GM23338 (cell line): ENCODE measurements at regions not wholly inside any gene's neighbourhood (a gene's known extent, or its start where the extent isn't known, plus 50 kb on each side); places are given as distances from the start of the nearest gene placed in this dataset.

Source experiments
- ATAC-seq: fragments of 200-7000 bp; cut with Tn5 transposase; 3 replicates; pipeline ENCODE4 v1.9.1; 2020
- DNase-seq: peaks from one replicate; pipeline ENCODE4 v3.0.0-alpha.2; 2015; ENCODE audit warnings: low spot score
- H2AFZ ChIP-seq: fragments of 200-600 bp; sonication (generic); 2 replicates; pipeline ENCODE4 v1.8.0; 2016; ENCODE audit warnings: antibody characterized with exemption, mild to moderate bottlenecking, moderate library complexity
- H3F3A ChIP-seq: fragments of 200-600 bp; sonication (generic); replicated peaks from 2 replicates; pipeline ENCODE4 v1.8.0; 2017; ENCODE audit warnings: antibody characterized with exemption, mixed run types, low read depth
- H3K27ac ChIP-seq: fragments of 200-600 bp; sonication (generic); 2 replicates; pipeline ENCODE4 v1.6.1; 2016; ENCODE audit warnings: low read depth
- H3K27me3 ChIP-seq: fragments of 200-600 bp; sonication (generic); 2 replicates; pipeline ENCODE4 v1.8.0; 2016; ENCODE audit warnings: mild to moderate bottlenecking, mixed run types, moderate library complexity; ENCODE audit not compliant: insufficient read depth
- H3K36me3 ChIP-seq: fragments of 200-600 bp; sonication (generic); 2 replicates; pipeline ENCODE4 v1.8.0; 2016; ENCODE audit warnings: mild to moderate bottlenecking; ENCODE audit not compliant: insufficient read depth
- H3K4me1 ChIP-seq: fragments of 200-600 bp; sonication (generic); 2 replicates; pipeline ENCODE4 v1.8.0; 2016; ENCODE audit warnings: mild to moderate bottlenecking, moderate library complexity; ENCODE audit not compliant: insufficient read depth
- H3K4me2 ChIP-seq: fragments of 200-600 bp; sonication (generic); 2 replicates; pipeline ENCODE4 v1.7.1; 2017; ENCODE audit warnings: mixed run types
- H3K4me3 ChIP-seq: fragments of 200-600 bp; sonication (generic); 2 replicates; pipeline ENCODE4 v1.6.1; 2016; ENCODE audit warnings: mixed run types
- H3K79me2 ChIP-seq: fragments of 200-600 bp; sonication (generic); replicated peaks from 2 replicates; pipeline ENCODE4 v1.8.0; 2017; ENCODE audit warnings: mild to moderate bottlenecking; ENCODE audit not compliant: insufficient read depth
- H3K9me2 ChIP-seq: fragments of 200-600 bp; sonication (generic); 2 replicates; pipeline ENCODE4 v1.8.0; 2017; ENCODE audit not compliant: insufficient read depth
- H4K20me1 ChIP-seq: fragments of 200-600 bp; sonication (generic); replicated peaks from 2 replicates; pipeline ENCODE4 v1.8.0; 2017; ENCODE audit warnings: mild to moderate bottlenecking; ENCODE audit not compliant: insufficient read depth
- H3K27ac Mint-ChIP-seq: 2 replicates; pipeline ENCODE4 v1.8.0; 2020; ENCODE audit warnings: inconsistent platforms, mild to moderate bottlenecking, moderate library complexity, mixed read lengths
- H3K27me3 Mint-ChIP-seq: 3 replicates; pipeline ENCODE4 v1.8.0; 2022; ENCODE audit warnings: low read depth, mild to moderate bottlenecking, moderate library complexity, mixed read lengths, inconsistent platforms; ENCODE audit not compliant: insufficient read depth, poor library complexity
- H3K36me3 Mint-ChIP-seq: 3 replicates; pipeline ENCODE4 v1.8.0; 2021; ENCODE audit warnings: low read depth, mild to moderate bottlenecking, inconsistent platforms, moderate library complexity, mixed read lengths
- H3K4me1 Mint-ChIP-seq: 3 replicates; pipeline ENCODE4 v1.8.0; 2020; ENCODE audit warnings: mild to moderate bottlenecking, inconsistent platforms, mixed read lengths
- H3K4me3 Mint-ChIP-seq: 3 replicates; pipeline ENCODE4 v1.8.0; 2021; ENCODE audit warnings: moderate library complexity, mild to moderate bottlenecking, inconsistent platforms, mixed read lengths
- H3K9me3 Mint-ChIP-seq: 3 replicates; pipeline ENCODE4 v1.8.0; 2020; ENCODE audit warnings: moderate library complexity, mild to moderate bottlenecking, inconsistent platforms, mixed read lengths
- CREB1 ChIP-seq: fragments of 250-450 bp; sonication (Bioruptor Pico); IDR thresholded peaks from 2 replicates; pipeline ENCODE4 v1.5.0; 2020; ENCODE audit warnings: low read depth, mild to moderate bottlenecking, moderate library complexity
- EZH2 ChIP-seq: fragments of 200-600 bp; sonication (generic); IDR thresholded peaks from one replicate; pipeline ENCODE4 v1.8.0; 2017; ENCODE audit warnings: antibody characterized with exemption, mild to moderate bottlenecking, low read depth; ENCODE audit not compliant: unreplicated experiment
- EZH2phosphoT487 ChIP-seq: fragments of 200-600 bp; sonication (generic); IDR thresholded peaks from one replicate; pipeline ENCODE4 v1.8.1; 2018; ENCODE audit warnings: antibody characterized with exemption; ENCODE audit not compliant: unreplicated experiment
- JUNB ChIP-seq: IDR thresholded peaks from one replicate; pipeline ENCODE4 v1.6.1; 2016; ENCODE audit warnings: antibody characterized with exemption; ENCODE audit not compliant: unreplicated experiment
- NANOG ChIP-seq: IDR thresholded peaks from 2 replicates; pipeline ENCODE4 v1.6.1; 2016; ENCODE audit warnings: antibody characterized with exemption, borderline replicate concordance
- POLR2AphosphoS5 ChIP-seq: IDR thresholded peaks from 2 replicates; pipeline ENCODE4 v1.6.1; 2016; ENCODE audit warnings: antibody characterized with exemption, low read depth
- REST ChIP-seq: IDR thresholded peaks from one replicate; pipeline ENCODE4 v1.6.1; 2018; ENCODE audit warnings: antibody characterized with exemption; ENCODE audit not compliant: unreplicated experiment
- ZNF114 ChIP-seq: fragments of 250-450 bp; sonication (Bioruptor Pico); IDR thresholded peaks from 2 replicates; pipeline ENCODE4 v1.5.0; 2020; ENCODE audit warnings: mild to moderate bottlenecking, moderate library complexity
- ZNF331 ChIP-seq: fragments of 250-450 bp; sonication (Bioruptor Pico); IDR thresholded peaks from 2 replicates; pipeline ENCODE4 v1.5.0; 2020; ENCODE audit warnings: low read depth, mild to moderate bottlenecking, moderate library complexity
- TF ChIP-seq, protein P1 (sequence below): fragments of 250-450 bp; sonication (Bioruptor Pico); IDR thresholded peaks from 2 replicates; pipeline ENCODE4 v1.5.0; 2020; ENCODE audit warnings: mild to moderate bottlenecking, moderate library complexity
- TF ChIP-seq, protein P2 (sequence below), 2 experiments: fragments of 200-600 bp in 1 of 2; sonication (generic) in 1 of 2; conservative IDR thresholded peaks; 2 replicates each; pipeline versions ENCODE4 v1.5.1 to v1.6.1; 2016 to 2017; ENCODE audit warnings: antibody characterized with exemption in 2 of 2, low read depth in 2 of 2, mild to moderate bottlenecking in 2 of 2, moderate library complexity in 1 of 2

- Histone ChIP-seq H3K79me2 (no peaks in the 10 kb centered on the region), H2AFZ (no peak overlapping the region), H3K4me2 (no peak overlapping the region), H3K9me2 (no peaks in the 10 kb centered on the region), H4K20me1 (no peaks in the 10 kb centered on the region), H3K4me1 (no peaks in the 10 kb centered on the region), H3K4me3 (no peak overlapping the region), H3K36me3 (no peaks in the 10 kb centered on the region), H3K27me3 (no peaks in the 10 kb centered on the region), H3F3A (no peaks in the 10 kb centered on the region), H3K27ac (no peak overlapping the region)
- peaks cover 5% of the 10 kb centered on the region; the same call in 2 of the 3 replicates for H3K4me1 Mint-ChIP-seq
- peaks cover 2% of the 10 kb centered on the region for H3K27me3 Mint-ChIP-seq
- TF ChIP-seq JUNB, result no peak
- no peak for TF ChIP-seq REST
- TF ChIP-seq, protein P1, sequence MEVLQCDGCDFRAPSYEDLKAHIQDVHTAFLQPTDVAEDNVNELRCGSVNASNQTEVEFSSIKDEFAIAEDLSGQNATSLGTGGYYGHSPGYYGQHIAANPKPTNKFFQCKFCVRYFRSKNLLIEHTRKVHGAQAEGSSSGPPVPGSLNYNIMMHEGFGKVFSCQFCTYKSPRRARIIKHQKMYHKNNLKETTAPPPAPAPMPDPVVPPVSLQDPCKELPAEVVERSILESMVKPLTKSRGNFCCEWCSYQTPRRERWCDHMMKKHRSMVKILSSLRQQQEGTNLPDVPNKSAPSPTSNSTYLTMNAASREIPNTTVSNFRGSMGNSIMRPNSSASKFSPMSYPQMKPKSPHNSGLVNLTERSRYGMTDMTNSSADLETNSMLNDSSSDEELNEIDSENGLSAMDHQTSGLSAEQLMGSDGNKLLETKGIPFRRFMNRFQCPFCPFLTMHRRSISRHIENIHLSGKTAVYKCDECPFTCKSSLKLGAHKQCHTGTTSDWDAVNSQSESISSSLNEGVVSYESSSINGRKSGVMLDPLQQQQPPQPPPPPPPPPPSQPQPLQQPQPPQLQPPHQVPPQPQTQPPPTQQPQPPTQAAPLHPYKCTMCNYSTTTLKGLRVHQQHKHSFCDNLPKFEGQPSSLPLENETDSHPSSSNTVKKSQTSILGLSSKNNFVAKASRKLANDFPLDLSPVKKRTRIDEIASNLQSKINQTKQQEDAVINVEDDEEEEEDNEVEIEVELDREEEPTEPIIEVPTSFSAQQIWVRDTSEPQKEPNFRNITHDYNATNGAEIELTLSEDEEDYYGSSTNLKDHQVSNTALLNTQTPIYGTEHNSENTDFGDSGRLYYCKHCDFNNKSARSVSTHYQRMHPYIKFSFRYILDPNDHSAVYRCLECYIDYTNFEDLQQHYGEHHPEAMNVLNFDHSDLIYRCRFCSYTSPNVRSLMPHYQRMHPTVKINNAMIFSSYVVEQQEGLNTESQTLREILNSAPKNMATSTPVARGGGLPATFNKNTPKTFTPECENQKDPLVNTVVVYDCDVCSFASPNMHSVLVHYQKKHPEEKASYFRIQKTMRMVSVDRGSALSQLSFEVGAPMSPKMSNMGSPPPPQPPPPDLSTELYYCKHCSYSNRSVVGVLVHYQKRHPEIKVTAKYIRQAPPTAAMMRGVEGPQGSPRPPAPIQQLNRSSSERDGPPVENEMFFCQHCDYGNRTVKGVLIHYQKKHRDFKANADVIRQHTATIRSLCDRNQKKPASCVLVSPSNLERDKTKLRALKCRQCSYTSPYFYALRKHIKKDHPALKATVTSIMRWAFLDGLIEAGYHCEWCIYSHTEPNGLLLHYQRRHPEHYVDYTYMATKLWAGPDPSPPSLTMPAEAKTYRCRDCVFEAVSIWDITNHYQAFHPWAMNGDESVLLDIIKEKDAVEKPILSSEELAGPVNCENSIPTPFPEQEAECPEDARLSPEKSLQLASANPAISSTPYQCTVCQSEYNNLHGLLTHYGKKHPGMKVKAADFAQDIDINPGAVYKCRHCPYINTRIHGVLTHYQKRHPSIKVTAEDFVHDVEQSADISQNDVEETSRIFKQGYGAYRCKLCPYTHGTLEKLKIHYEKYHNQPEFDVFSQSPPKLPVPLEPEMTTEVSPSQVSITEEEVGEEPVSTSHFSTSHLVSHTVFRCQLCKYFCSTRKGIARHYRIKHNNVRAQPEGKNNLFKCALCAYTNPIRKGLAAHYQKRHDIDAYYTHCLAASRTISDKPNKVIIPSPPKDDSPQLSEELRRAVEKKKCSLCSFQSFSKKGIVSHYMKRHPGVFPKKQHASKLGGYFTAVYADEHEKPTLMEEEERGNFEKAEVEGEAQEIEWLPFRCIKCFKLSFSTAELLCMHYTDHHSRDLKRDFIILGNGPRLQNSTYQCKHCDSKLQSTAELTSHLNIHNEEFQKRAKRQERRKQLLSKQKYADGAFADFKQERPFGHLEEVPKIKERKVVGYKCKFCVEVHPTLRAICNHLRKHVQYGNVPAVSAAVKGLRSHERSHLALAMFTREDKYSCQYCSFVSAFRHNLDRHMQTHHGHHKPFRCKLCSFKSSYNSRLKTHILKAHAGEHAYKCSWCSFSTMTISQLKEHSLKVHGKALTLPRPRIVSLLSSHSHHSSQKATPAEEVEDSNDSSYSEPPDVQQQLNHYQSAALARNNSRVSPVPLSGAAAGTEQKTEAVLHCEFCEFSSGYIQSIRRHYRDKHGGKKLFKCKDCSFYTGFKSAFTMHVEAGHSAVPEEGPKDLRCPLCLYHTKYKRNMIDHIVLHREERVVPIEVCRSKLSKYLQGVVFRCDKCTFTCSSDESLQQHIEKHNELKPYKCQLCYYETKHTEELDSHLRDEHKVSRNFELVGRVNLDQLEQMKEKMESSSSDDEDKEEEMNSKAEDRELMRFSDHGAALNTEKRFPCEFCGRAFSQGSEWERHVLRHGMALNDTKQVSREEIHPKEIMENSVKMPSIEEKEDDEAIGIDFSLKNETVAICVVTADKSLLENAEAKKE (CRISPR knock-in tag), result no peak
- TF ChIP-seq NANOG, result no peak
- no peak for TF ChIP-seq CREB1 (CRISPR knock-in tag)
- TF ChIP-seq ZNF114, result no peak
- TF ChIP-seq ZNF331, result no peak
- TF ChIP-seq EZH2, result no peak
- TF ChIP-seq POLR2AphosphoS5, result no peak
- TF ChIP-seq, protein P2, sequence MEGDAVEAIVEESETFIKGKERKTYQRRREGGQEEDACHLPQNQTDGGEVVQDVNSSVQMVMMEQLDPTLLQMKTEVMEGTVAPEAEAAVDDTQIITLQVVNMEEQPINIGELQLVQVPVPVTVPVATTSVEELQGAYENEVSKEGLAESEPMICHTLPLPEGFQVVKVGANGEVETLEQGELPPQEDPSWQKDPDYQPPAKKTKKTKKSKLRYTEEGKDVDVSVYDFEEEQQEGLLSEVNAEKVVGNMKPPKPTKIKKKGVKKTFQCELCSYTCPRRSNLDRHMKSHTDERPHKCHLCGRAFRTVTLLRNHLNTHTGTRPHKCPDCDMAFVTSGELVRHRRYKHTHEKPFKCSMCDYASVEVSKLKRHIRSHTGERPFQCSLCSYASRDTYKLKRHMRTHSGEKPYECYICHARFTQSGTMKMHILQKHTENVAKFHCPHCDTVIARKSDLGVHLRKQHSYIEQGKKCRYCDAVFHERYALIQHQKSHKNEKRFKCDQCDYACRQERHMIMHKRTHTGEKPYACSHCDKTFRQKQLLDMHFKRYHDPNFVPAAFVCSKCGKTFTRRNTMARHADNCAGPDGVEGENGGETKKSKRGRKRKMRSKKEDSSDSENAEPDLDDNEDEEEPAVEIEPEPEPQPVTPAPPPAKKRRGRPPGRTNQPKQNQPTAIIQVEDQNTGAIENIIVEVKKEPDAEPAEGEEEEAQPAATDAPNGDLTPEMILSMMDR (conservative IDR thresholded peaks at IDR 0.05; ENCODE audit: low read depth in 2 of 2), result no peak
- TF ChIP-seq EZH2phosphoT487, result no peak
- ATAC-seq (no peak), DNase-seq (no peak)
- no peaks in the 10 kb centered on the region for H3K9me3 Mint-ChIP-seq
- no peak overlapping the region for H3K27ac Mint-ChIP-seq
- no peak overlapping the region for H3K4me3 Mint-ChIP-seq
- no peaks in the 10 kb centered on the region for H3K36me3 Mint-ChIP-seq
Measured at GRCh38 chr6:72530152-72530551, 91.7 kb upstream of the KCNQ5 start.
